Nephron progenitor cell (in vitro differentiated cells): ENCODE measurements at regions not wholly inside any gene's neighbourhood (a gene's known extent, or its start where the extent isn't known, plus 50 kb on each side); places are given as distances from the start of the nearest gene placed in this dataset.
"Not testable (repeated sequence)": the region's sequence is repeated elsewhere in the genome, so short reads cannot be mapped to it uniquely, and the experiment has no call there.

ENCODE experiments used
- DNase-seq: peaks from one replicate; pipeline ENCODE4 v3.0.0; 2021
- H3K27ac Mint-ChIP-seq: 2 replicates; pipeline ENCODE4 v1.8.0; 2021; ENCODE audit warnings: mild to moderate bottlenecking, moderate library complexity, mixed read lengths
- H3K27me3 Mint-ChIP-seq: 2 replicates; pipeline ENCODE4 v1.8.0; 2021; ENCODE audit warnings: mild to moderate bottlenecking, low read depth, mixed read lengths; ENCODE audit not compliant: poor library complexity
- H3K36me3 Mint-ChIP-seq: 2 replicates; pipeline ENCODE4 v1.8.0; 2021; ENCODE audit warnings: low read depth, mixed read lengths
- H3K4me1 Mint-ChIP-seq: 2 replicates; pipeline ENCODE4 v1.8.0; 2021; ENCODE audit warnings: mixed read lengths
- H3K4me3 Mint-ChIP-seq: 2 replicates; pipeline ENCODE4 v1.8.0; 2021; ENCODE audit warnings: mild to moderate bottlenecking, moderate library complexity, mixed read lengths
- H3K9me3 Mint-ChIP-seq: 2 replicates; pipeline ENCODE4 v1.8.0; 2021; ENCODE audit warnings: mild to moderate bottlenecking, moderate library complexity, mixed read lengths
- CTCF ChIP-seq: fragments of 200-600 bp; sonication (generic); IDR thresholded peaks from 2 replicates; pipeline ENCODE4 v1.5.0; 2021; ENCODE audit warnings: antibody characterized with exemption

- no peaks in the 10 kb centered on the region for H3K27me3 Mint-ChIP-seq
- peaks cover 8% of the 10 kb centered on the region for H3K9me3 Mint-ChIP-seq
- TF ChIP-seq CTCF: no peak
- peaks cover 5% of the 10 kb centered on the region for H3K4me1 Mint-ChIP-seq
- no peaks in the 10 kb centered on the region for H3K36me3 Mint-ChIP-seq
- DNase-seq: no peak
- no peak overlapping the region for H3K27ac Mint-ChIP-seq
- H3K4me3 Mint-ChIP-seq: no peak overlapping the region
These were observed 114.6 kb upstream of the KRAS start for GRCh38 chr12:25365340-25365730.

GRCh38 chr12:25364529-25365339 lies 114.0 kb upstream of the KRAS start:
- Mint-ChIP-seq H3K27me3 (no peaks in the 10 kb centered on the region), H3K9me3 (peaks cover 3% of the 10 kb centered on the region), H3K4me3 (no peak overlapping the region), H3K4me1 (peaks cover 5% of the 10 kb centered on the region), H3K27ac (no peak overlapping the region), H3K36me3 (no peaks in the 10 kb centered on the region)
- TF ChIP-seq CTCF: no peak
- no peak for DNase-seq

GRCh38 chr12:25362646-25363045 lies 111.9 kb upstream of the KRAS start:
- no peak for TF ChIP-seq CTCF
- no peak overlapping the region for H3K27ac Mint-ChIP-seq
- no peak overlapping the region for H3K4me3 Mint-ChIP-seq
- H3K9me3 Mint-ChIP-seq: peaks cover 3% of the 10 kb centered on the region
- H3K36me3 Mint-ChIP-seq: no peaks in the 10 kb centered on the region
- H3K4me1 Mint-ChIP-seq: peaks cover 5% of the 10 kb centered on the region
- DNase-seq: no peak
- H3K27me3 Mint-ChIP-seq: no peaks in the 10 kb centered on the region

DNA sequence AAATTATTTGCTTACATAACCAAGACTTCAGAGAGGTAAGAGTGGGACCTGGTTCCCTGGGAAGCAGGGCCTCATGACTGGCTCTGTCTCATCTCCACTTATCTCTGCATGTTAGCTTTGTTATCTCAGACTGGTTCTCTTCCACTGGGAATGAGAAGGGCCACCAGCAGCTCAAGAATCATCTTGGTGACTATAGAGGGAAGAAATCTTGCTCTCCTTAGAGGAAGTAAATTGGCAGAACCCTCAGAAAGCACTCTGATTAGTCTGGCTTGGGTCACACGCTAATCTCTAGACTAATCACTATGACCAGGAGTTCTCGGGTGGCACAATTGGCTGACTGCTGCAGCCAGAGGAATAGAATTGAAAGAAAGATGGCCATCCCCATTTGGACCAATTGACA lies 110.8 kb upstream of the KRAS start:
- H3K27me3 Mint-ChIP-seq: no peaks in the 10 kb centered on the region
- TF ChIP-seq CTCF: no peak
- H3K4me1 Mint-ChIP-seq: peaks cover 5% of the 10 kb centered on the region
- H3K9me3 Mint-ChIP-seq: peaks cover 3% of the 10 kb centered on the region
- no peak overlapping the region for H3K27ac Mint-ChIP-seq
- DNase-seq: no peak
- H3K36me3 Mint-ChIP-seq: no peaks in the 10 kb centered on the region
- no peak overlapping the region for H3K4me3 Mint-ChIP-seq

DNA sequence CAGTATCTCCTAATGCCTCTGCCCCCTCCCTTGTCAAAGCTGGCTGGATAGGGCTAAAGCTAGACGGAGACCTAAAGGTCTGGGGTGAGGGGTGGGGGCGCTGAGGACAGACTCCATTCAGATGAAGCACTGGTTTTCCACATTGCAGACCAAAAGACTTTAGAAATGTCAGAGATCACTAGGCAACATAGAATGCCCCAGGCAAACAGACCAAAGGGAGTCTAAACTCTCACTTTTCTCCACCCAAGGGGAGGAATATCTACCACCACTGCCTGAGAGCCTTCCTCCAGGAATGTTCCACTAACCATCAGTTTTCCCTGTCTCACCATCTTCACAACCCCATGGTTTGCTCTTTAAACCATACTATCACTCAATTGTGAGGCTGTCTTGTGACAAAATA lies 106.9 kb upstream of the KRAS start:
- Mint-ChIP-seq H3K27me3 (no peaks in the 10 kb centered on the region), H3K27ac (no peak overlapping the region), H3K4me1 (no peaks in the 10 kb centered on the region), H3K36me3 (no peaks in the 10 kb centered on the region), H3K9me3 (peaks cover 3% of the 10 kb centered on the region), H3K4me3 (no peak overlapping the region)
- TF ChIP-seq CTCF: no peak
- DNase-seq: no peak

DNA sequence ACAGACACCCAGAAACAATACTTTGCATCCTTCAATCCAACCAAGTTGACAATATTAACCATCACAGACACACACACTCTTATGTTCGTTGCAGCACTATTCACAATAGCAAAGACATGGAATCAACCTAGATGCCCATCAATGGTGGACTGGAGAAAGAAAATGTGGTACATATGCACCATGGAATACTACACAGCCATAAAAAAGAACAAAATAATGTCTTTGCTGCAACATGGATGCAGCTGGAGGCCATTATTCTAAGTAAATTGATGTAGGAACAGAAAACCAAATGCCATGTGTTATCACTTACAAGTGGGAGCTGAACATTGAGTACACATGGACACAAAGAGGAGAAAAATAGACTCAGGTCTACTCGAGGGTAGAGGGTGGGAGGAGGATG lies 102.2 kb upstream of the KRAS start:
- not testable (repeated sequence) for H3K27me3 Mint-ChIP-seq, H3K27ac Mint-ChIP-seq, H3K4me3 Mint-ChIP-seq, H3K4me1 Mint-ChIP-seq, H3K36me3 Mint-ChIP-seq, DNase-seq, H3K9me3 Mint-ChIP-seq
